K562 (cell line): ENCODE measurements at regions not wholly inside any gene's neighbourhood (a gene's known extent, or its start where the extent isn't known, plus 50 kb on each side); places are given as distances from the start of the nearest gene placed in this dataset.

Experiments used
- ETV6 ChIP-seq, 3 experiments: fragments of 150-350 bp in 1 of 3; sonication (generic) in 1 of 3; formaldehyde crosslinking in 1 of 3; IDR thresholded peaks; 2 replicates each; pipeline versions ENCODE4 v1.6.1 to v1.8.0; 2014 to 2022; ENCODE audit warnings: borderline replicate concordance in 2 of 3, low read depth in 2 of 3, antibody characterized with exemption in 1 of 3, low read length in 1 of 3, mild to moderate bottlenecking in 1 of 3, missing genetic modification reagents in 1 of 3
- ZNF766 ChIP-seq: fragments of 200-800 bp; sonication (Bioruptor generic); conservative IDR thresholded peaks from 2 replicates; pipeline ENCODE4 v1.6.1; 2016; ENCODE audit warnings: missing genetic modification characterization, missing compliant biosample characterization
- ZZZ3 ChIP-seq: fragments of 450-650 bp; IDR thresholded peaks from 2 replicates; pipeline ENCODE4 v1.6.1; 2016; ENCODE audit warnings: antibody characterized with exemption, mild to moderate bottlenecking, moderate library complexity

DNA sequence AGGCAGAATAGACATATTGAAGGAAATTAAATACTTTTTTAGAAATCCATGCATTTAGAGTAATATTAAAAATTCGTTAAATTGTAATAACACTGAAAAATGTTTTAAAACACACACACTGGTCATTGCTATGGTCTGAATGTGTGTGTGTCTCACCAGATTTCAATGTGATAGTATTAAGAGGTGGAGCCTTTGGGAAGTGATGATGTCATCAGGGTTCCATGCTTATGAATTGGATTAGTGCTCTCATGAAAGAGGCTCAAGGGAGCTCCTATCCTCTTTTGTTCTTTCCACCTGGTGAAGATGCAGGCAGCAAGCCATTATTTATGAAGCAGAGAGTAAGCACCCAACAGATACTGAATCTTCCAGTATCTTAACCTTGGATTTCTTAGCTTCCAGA, 441.8 kb downstream of the CDH2 start:
- no peak for TF ChIP-seq ZNF766 (CRISPR knock-in tag)
- TF ChIP-seq ZZZ3 = no peak
- TF ChIP-seq ETV6 (IDR thresholded peaks at IDR 0.05; ENCODE audit: borderline replicate concordance in 1 of 2, low read depth in 2 of 2, low read length in 1 of 2) = no peak
- TF ChIP-seq ETV6 (CRISPR knock-in tag; IDR thresholded peaks at IDR 0.05; ENCODE audit: borderline replicate concordance) = no peak
